ENCODE measurements at regions not wholly inside any gene's neighbourhood (a gene's known extent, or its start where the extent isn't known, plus 50 kb on each side); places are given as distances from the start of the nearest gene placed in this dataset.
"Not testable (repeated sequence)": the region's sequence is repeated elsewhere in the genome, so short reads cannot be mapped to it uniquely, and the experiment has no call there.

- no peak for DNase-seq
These were observed 317.8 kb upstream of the SLITRK3 start for GRCh38 chr3:165513715-165514701.

- DNase-seq, result no peak
These were observed 311.4 kb upstream of the SLITRK3 start for GRCh38 chr3:165507576-165507975.

GRCh38 chr3:165507060-165507459 is 310.9 kb upstream of the SLITRK3 start:
- no peak for DNase-seq

- no peak for DNase-seq
These were observed 309.5 kb upstream of the SLITRK3 start for GRCh38 chr3:165505657-165506056.

- DNase-seq, result no peak
These were observed 308.4 kb upstream of the SLITRK3 start for GRCh38 chr3:165504554-165504953.

GRCh38 chr3:165503825-165504224 is 307.6 kb upstream of the SLITRK3 start:
- no peak for DNase-seq

GRCh38 chr3:165503346-165503745 is 307.2 kb upstream of the SLITRK3 start:
- no peak for DNase-seq

GRCh38 chr3:165502707-165503106 is 306.5 kb upstream of the SLITRK3 start:
- DNase-seq, result no peak

GRCh38 chr3:165498742-165499141 is 302.6 kb upstream of the SLITRK3 start:
- not testable (repeated sequence) for DNase-seq

GRCh38 chr3:165491487-165491886 is 295.3 kb upstream of the SLITRK3 start:
- DNase-seq, result no peak

GRCh38 chr3:165476399-165477060 is 280.3 kb upstream of the SLITRK3 start:
- DNase-seq, result no peak

GRCh38 chr3:165466856-165467255 is 270.7 kb upstream of the SLITRK3 start:
- DNase-seq, result no peak

- DNase-seq, result no peak
These were observed 268.6 kb upstream of the SLITRK3 start for GRCh38 chr3:165464736-165465135.

GRCh38 chr3:165463531-165463930 is 267.3 kb upstream of the SLITRK3 start:
- no peak for DNase-seq

GRCh38 chr3:165462636-165463334 is 266.6 kb upstream of the SLITRK3 start:
- no peak for DNase-seq

- no peak for DNase-seq
These were observed 264.0 kb upstream of the SLITRK3 start for GRCh38 chr3:165459924-165460835.

GRCh38 chr3:165459111-165459510 is 262.9 kb upstream of the SLITRK3 start:
- no peak for DNase-seq

- no peak for DNase-seq
These were observed 260.9 kb upstream of the SLITRK3 start for GRCh38 chr3:165457096-165457495.

GRCh38 chr3:165455793-165456192 is 259.6 kb upstream of the SLITRK3 start:
- DNase-seq, result no peak

GRCh38 chr3:165455360-165455759 is 259.2 kb upstream of the SLITRK3 start:
- no peak for DNase-seq

GRCh38 chr3:165451371-165452070 is 255.3 kb upstream of the SLITRK3 start:
- no peak for DNase-seq

GRCh38 chr3:165446555-165446954 is 250.4 kb upstream of the SLITRK3 start:
- DNase-seq, result no peak
